H1 (cell line): ENCODE measurements at regions not wholly inside any gene's neighbourhood (a gene's known extent, or its start where the extent isn't known, plus 50 kb on each side); places are given as distances from the start of the nearest gene placed in this dataset. TPM values are rescaled to one million over a fixed set of nuclear protein-coding genes. Genes with fewer than 3 reads are reported as not detected.

ENCODE experiments used
- small RNA-seq: library from polyadenylated mRNA; stranded (forward); fragments of <200 nt; extraction: miRNeasy Mini kit (QIAGEN cat#:217004); gene quantifications from one replicate; pipeline ENCODE3, GENCODE V24; 2013; ENCODE audit not compliant: insufficient read depth

Small RNAs in the stretch of these regions (small RNA-seq; reads per million reads assigned to genes)
- gene RNU6-718P: not detected
